H9 (cell line): ENCODE measurements at regions not wholly inside any gene's neighbourhood (a gene's known extent, or its start where the extent isn't known, plus 50 kb on each side); places are given as distances from the start of the nearest gene placed in this dataset.
"Not testable (repeated sequence)": the region's sequence is repeated elsewhere in the genome, so short reads cannot be mapped to it uniquely, and the experiment has no call there.

Source experiments
- DNase-seq: peaks from one replicate; pipeline ENCODE4 v3.0.0-alpha.2; 2017
- H2AFZ ChIP-seq: one replicate; pipeline ENCODE4 v1.6.1; 2013; ENCODE audit warnings: mild to moderate bottlenecking, low read length, control low read depth, moderate library complexity
- H2AK5ac ChIP-seq: 2 replicates; pipeline ENCODE4 v1.6.1; 2013; ENCODE audit warnings: low read length, control low read depth, mixed read lengths; ENCODE audit not compliant: insufficient read length
- H2BK120ac ChIP-seq: one replicate; pipeline ENCODE4 v1.6.1; 2013; ENCODE audit warnings: low read depth, mild to moderate bottlenecking, low read length, control low read depth, inconsistent platforms; ENCODE audit not compliant: poor library complexity, severe bottlenecking
- H2BK12ac ChIP-seq: 2 replicates; pipeline ENCODE4 v1.6.1; 2013; ENCODE audit warnings: low read length, control low read depth, mixed read lengths, low read depth; ENCODE audit not compliant: insufficient read length
- H2BK15ac ChIP-seq: 2 replicates; pipeline ENCODE4 v1.6.1; 2013; ENCODE audit warnings: low read depth, low read length, control low read depth
- H2BK20ac ChIP-seq: one replicate; pipeline ENCODE4 v1.6.1; 2013; ENCODE audit warnings: low read depth, mild to moderate bottlenecking, low read length, control low read depth, inconsistent platforms; ENCODE audit not compliant: poor library complexity, severe bottlenecking
- H2BK5ac ChIP-seq: 2 replicates; pipeline ENCODE4 v1.6.1; 2013; ENCODE audit warnings: low read length, control low read depth, mixed read lengths; ENCODE audit not compliant: insufficient read length
- H3K14ac ChIP-seq: 2 replicates; pipeline ENCODE4 v1.6.1; 2013; ENCODE audit warnings: low read length, control low read depth; ENCODE audit not compliant: insufficient read depth
- H3K18ac ChIP-seq: 2 replicates; pipeline ENCODE4 v1.6.1; 2013; ENCODE audit warnings: low read depth, mild to moderate bottlenecking, mixed read lengths, low read length, control low read depth; ENCODE audit not compliant: insufficient read length
- H3K23ac ChIP-seq: 2 replicates; pipeline ENCODE4 v1.6.1; 2013; ENCODE audit warnings: low read length, control low read depth, mixed read lengths, low read depth; ENCODE audit not compliant: insufficient read length
- H3K23me2 ChIP-seq: 2 replicates; pipeline ENCODE4 v1.6.1; 2013; ENCODE audit warnings: low read depth, mild to moderate bottlenecking, mixed read lengths, low read length, control low read depth; ENCODE audit not compliant: insufficient read length, poor library complexity, severe bottlenecking
- H3K27ac ChIP-seq: 2 replicates; pipeline ENCODE4 v1.5.1; 2013; ENCODE audit warnings: low read length, control low read depth, mixed read lengths, low read depth; ENCODE audit not compliant: insufficient read length
- H3K27me3 ChIP-seq: 2 replicates; pipeline ENCODE4 v1.6.1; 2013; ENCODE audit warnings: low read length, control low read depth, inconsistent platforms; ENCODE audit not compliant: insufficient read depth
- H3K4ac ChIP-seq: 2 replicates; pipeline ENCODE4 v1.6.1; 2013; ENCODE audit warnings: low read depth, mild to moderate bottlenecking, control low read depth, inconsistent platforms, low read length, moderate library complexity
- H3K4me1 ChIP-seq: 2 replicates; pipeline ENCODE4 v1.6.1; 2013; ENCODE audit warnings: low read length, control low read depth, inconsistent platforms; ENCODE audit not compliant: insufficient read depth
- H3K4me2 ChIP-seq: 2 replicates; pipeline ENCODE4 v1.6.1; 2013; ENCODE audit warnings: low read length, control low read depth, mixed read lengths; ENCODE audit not compliant: insufficient read length, insufficient read depth
- H3K56ac ChIP-seq: 2 replicates; pipeline ENCODE4 v1.6.1; 2013; ENCODE audit warnings: low read depth, mild to moderate bottlenecking, mixed read lengths, low read length, control low read depth; ENCODE audit not compliant: insufficient read length
- H3K79me1 ChIP-seq: 2 replicates; pipeline ENCODE4 v1.6.1; 2013; ENCODE audit warnings: low read depth, mild to moderate bottlenecking, moderate library complexity, low read length, control low read depth, inconsistent platforms; ENCODE audit not compliant: insufficient read depth, poor library complexity, severe bottlenecking
- H3K79me2 ChIP-seq: 2 replicates; pipeline ENCODE4 v1.6.1; 2013; ENCODE audit warnings: low read length, control low read depth, inconsistent platforms; ENCODE audit not compliant: insufficient read depth
- H3K9ac ChIP-seq: 2 replicates; pipeline ENCODE4 v1.6.1; 2013; ENCODE audit warnings: low read length, control low read depth, mixed read lengths; ENCODE audit not compliant: insufficient read length; ENCODE audit errors: extremely low read depth
- H3K9me3 ChIP-seq: one replicate; pipeline ENCODE4 v1.6.1; 2013; ENCODE audit warnings: low read depth, low read length, inconsistent platforms; ENCODE audit not compliant: control insufficient read depth
- H3T11ph ChIP-seq: one replicate; pipeline ENCODE4 v1.6.1; 2013; ENCODE audit warnings: mild to moderate bottlenecking, low read length, control low read depth, inconsistent platforms
- H4K20me1 ChIP-seq: one replicate; pipeline ENCODE4 v1.6.1; 2013; ENCODE audit not compliant: control insufficient read depth, insufficient read length, insufficient read depth
- H4K5ac ChIP-seq: 2 replicates; pipeline ENCODE4 v1.6.1; 2013; ENCODE audit warnings: low read depth, mild to moderate bottlenecking, mixed read lengths, low read length, control low read depth; ENCODE audit not compliant: insufficient read length
- H4K8ac ChIP-seq: replicated peaks from 2 replicates; pipeline ENCODE4 v1.6.1; 2013; ENCODE audit warnings: low read length, control low read depth, mixed read lengths, low read depth; ENCODE audit not compliant: insufficient read length
- H4K91ac ChIP-seq: 2 replicates; pipeline ENCODE4 v1.6.1; 2013; ENCODE audit warnings: low read depth, mild to moderate bottlenecking, moderate library complexity, mixed read lengths, low read length, control low read depth; ENCODE audit not compliant: insufficient read length
- H3K27ac Mint-ChIP-seq, 3 experiments: 2 replicates in 2 of 3; 3 replicates in 1 of 3; pipeline ENCODE4 v1.8.0; 2020 to 2021; ENCODE audit warnings: mixed read lengths in 3 of 3, mild to moderate bottlenecking in 1 of 3, moderate library complexity in 1 of 3
- H3K27me3 Mint-ChIP-seq: 2 replicates; pipeline ENCODE4 v1.8.0; 2021; ENCODE audit warnings: low read depth, mild to moderate bottlenecking, moderate library complexity, mixed read lengths
- H3K36me3 Mint-ChIP-seq, 3 experiments: 2 replicates in 2 of 3; 3 replicates in 1 of 3; pipeline ENCODE4 v1.8.0; 2020 to 2021; ENCODE audit warnings: low read depth in 3 of 3, mixed read lengths in 3 of 3; ENCODE audit not compliant: insufficient read depth in 1 of 3
- H3K4me1 Mint-ChIP-seq, 2 experiments: 2 replicates each; pipeline ENCODE4 v1.8.0; 2020; ENCODE audit warnings: mixed read lengths in 2 of 2
- H3K4me3 Mint-ChIP-seq, 2 experiments: 2 replicates in 1 of 2; 3 replicates in 1 of 2; pipeline ENCODE4 v1.8.0; 2020 to 2021; ENCODE audit warnings: mild to moderate bottlenecking in 2 of 2, mixed read lengths in 2 of 2, moderate library complexity in 1 of 2
- H3K9me3 Mint-ChIP-seq, 2 experiments: 2 replicates in 1 of 2; 3 replicates in 1 of 2; pipeline ENCODE4 v1.8.0; 2020; ENCODE audit warnings: mild to moderate bottlenecking in 2 of 2, mixed read lengths in 2 of 2, moderate library complexity in 1 of 2
- WGBS: extraction: QIAGEN DNeasy Blood & Tissue Kit; methylation state at CpG from one replicate; pipeline ENCODE4 v1.1.7; 2013; ENCODE audit warnings: missing lambda C conversion rate, low lambda C conversion rate, mixed read lengths; ENCODE audit not compliant: insufficient read length; ENCODE audit errors: extremely low coverage; 5-methylcytosine and 5-hydroxymethylcytosine counted together
- TF ChIP-seq, protein P1 (sequence below): fragments of 200-600 bp; sonication (generic); conservative IDR thresholded peaks from 3 replicates; pipeline ENCODE4 v1.8.0; 2021; ENCODE audit warnings: antibody characterized with exemption, mild to moderate bottlenecking

DNA sequence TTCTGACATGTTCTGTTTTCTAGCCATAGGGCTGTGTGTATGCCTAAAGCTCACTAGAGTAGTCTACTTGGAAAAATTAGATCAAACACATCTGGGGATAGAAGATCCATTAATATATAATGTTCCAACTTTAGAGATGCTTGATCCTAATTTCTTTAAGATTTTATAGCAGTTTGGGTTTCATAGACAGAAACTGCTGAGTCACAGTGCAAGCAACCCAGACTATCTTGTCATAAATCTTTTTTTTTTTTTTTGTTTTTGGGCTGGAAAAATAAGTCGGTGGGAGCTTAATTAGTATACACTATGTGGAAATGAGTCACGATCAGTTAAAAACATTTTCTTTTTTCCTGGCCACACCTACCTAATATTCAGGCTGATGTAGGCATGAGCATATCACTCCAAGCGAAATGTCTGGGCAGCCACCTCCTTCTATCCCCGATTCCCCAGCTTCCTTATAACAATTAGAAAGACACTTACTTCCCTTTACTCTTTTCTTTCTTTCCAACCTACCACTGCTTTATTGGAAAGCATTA is 58.2 kb upstream of the CASK start:
- Histone ChIP-seq H3K79me2 (no peaks in the 10 kb centered on the region), H4K5ac (no peak overlapping the region), H3T11ph (no peak overlapping the region), H3K4ac (no peak overlapping the region), H4K20me1 (no peaks in the 10 kb centered on the region), H3K79me1 (no peaks in the 10 kb centered on the region), H3K23ac (no peak overlapping the region), H2BK15ac (no peak overlapping the region), H4K8ac (no peak overlapping the region), H2BK5ac (no peak overlapping the region), H2AK5ac (no peak overlapping the region), H3K27ac (no peak overlapping the region), H3K4me1 (no peaks in the 10 kb centered on the region), H2BK12ac (no peak overlapping the region), H2BK20ac (no peak overlapping the region), H3K56ac (no peak overlapping the region), H3K14ac (no peak overlapping the region), H3K4me2 (no peak overlapping the region), H3K18ac (no peak overlapping the region), H2BK120ac (no peak overlapping the region), H4K91ac (no peak overlapping the region), H2AFZ (no peak overlapping the region), H3K9me3 (no peaks in the 10 kb centered on the region), H3K23me2 (no peaks in the 10 kb centered on the region), H3K27me3 (no peaks in the 10 kb centered on the region), H3K9ac (no peak overlapping the region)
- Mint-ChIP-seq H3K9me3 (peaks cover 41 to 49% of the 10 kb centered on the region in 2 experiments), H3K27me3 (no peaks in the 10 kb centered on the region), H3K4me1 (no peaks in the 10 kb centered on the region; a peak in 1 of 4 replicates), H3K4me3 (no peak overlapping the region), H3K36me3 (no peaks in the 10 kb centered on the region; a peak in 2 of 7 replicates), H3K27ac (no peak overlapping the region)
- no peak for DNase-seq
- WGBS, result no CpG with 5 or more reads among the region's 4 CpGs
- TF ChIP-seq, protein P1, sequence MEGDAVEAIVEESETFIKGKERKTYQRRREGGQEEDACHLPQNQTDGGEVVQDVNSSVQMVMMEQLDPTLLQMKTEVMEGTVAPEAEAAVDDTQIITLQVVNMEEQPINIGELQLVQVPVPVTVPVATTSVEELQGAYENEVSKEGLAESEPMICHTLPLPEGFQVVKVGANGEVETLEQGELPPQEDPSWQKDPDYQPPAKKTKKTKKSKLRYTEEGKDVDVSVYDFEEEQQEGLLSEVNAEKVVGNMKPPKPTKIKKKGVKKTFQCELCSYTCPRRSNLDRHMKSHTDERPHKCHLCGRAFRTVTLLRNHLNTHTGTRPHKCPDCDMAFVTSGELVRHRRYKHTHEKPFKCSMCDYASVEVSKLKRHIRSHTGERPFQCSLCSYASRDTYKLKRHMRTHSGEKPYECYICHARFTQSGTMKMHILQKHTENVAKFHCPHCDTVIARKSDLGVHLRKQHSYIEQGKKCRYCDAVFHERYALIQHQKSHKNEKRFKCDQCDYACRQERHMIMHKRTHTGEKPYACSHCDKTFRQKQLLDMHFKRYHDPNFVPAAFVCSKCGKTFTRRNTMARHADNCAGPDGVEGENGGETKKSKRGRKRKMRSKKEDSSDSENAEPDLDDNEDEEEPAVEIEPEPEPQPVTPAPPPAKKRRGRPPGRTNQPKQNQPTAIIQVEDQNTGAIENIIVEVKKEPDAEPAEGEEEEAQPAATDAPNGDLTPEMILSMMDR, result no peak

- not testable (repeated sequence) for H3K36me3 Mint-ChIP-seq
- WGBS, result no CpG with 5 or more reads among the region's 1 CpG
- peaks cover 44 to 65% of the 10 kb centered on the region in 2 experiments for H3K9me3 Mint-ChIP-seq
These were observed 51.3 kb upstream of the CASK start for GRCh38 chrX:41974677-41975076.

More at GRCh38 chrX:41974677-41975076, 51.3 kb upstream of the CASK start:
- H3K27me3 ChIP-seq, H2BK20ac ChIP-seq, H3K4me2 ChIP-seq, H2BK12ac ChIP-seq, H2BK120ac ChIP-seq, H3T11ph ChIP-seq, H3K27ac ChIP-seq, H2BK15ac ChIP-seq, H3K4me1 ChIP-seq, H3K18ac ChIP-seq, H4K91ac ChIP-seq, H3K23me2 ChIP-seq, H4K5ac ChIP-seq, H3K9ac ChIP-seq, H3K56ac ChIP-seq, H2AFZ ChIP-seq, H3K9me3 ChIP-seq, H2BK5ac ChIP-seq, H3K14ac ChIP-seq, H3K79me2 ChIP-seq, H2AK5ac ChIP-seq, H4K8ac ChIP-seq, H3K27ac Mint-ChIP-seq, DNase-seq, H3K23ac ChIP-seq, H3K4ac ChIP-seq, H3K4me3 Mint-ChIP-seq, H3K27me3 Mint-ChIP-seq, H3K79me1 ChIP-seq, H4K20me1 ChIP-seq: not testable (repeated sequence)
- H3K4me1 Mint-ChIP-seq, result peaks cover 15 to 17% of the 10 kb centered on the region in 2 experiments; a peak in 2 of 4 replicates
